Glomerular visceral epithelial cell (primary cell): ENCODE measurements at regions not wholly inside any gene's neighbourhood (a gene's known extent, or its start where the extent isn't known, plus 50 kb on each side); places are given as distances from the start of the nearest gene placed in this dataset.

Source experiments
- DNase-seq: peaks from one replicate; pipeline ENCODE4 v3.0.0-alpha.2; 2016; ENCODE audit errors: extremely low spot score

DNA sequence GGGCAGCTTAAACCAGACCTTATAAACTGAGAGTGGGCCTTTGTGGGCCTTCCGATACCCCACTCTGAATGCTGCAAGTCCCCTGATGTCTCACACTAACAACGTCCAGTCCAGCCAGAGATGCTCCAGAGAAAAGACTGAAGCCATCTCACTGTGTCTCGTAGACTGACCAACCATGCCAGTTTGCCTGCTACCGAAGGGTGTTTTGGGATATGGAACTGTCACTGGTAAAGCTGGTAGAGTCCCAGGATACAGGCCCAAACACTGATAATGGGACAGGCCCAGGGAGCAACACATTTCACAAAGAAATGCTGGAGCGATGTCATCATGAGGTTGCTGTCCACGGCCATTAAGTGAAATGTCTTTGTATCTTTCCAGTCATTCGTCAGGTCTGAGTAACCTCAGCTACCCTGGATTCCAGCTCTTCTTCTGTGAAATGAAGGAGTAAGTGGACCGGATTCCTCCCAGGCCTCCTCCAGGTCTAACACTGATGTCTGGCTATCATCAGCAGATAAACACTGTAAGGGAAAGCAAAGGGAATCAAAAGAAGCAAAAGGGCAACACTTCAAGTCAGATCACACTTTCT lies 81.6 kb downstream of the SLC5A7 start:
- no peak for DNase-seq

DNA sequence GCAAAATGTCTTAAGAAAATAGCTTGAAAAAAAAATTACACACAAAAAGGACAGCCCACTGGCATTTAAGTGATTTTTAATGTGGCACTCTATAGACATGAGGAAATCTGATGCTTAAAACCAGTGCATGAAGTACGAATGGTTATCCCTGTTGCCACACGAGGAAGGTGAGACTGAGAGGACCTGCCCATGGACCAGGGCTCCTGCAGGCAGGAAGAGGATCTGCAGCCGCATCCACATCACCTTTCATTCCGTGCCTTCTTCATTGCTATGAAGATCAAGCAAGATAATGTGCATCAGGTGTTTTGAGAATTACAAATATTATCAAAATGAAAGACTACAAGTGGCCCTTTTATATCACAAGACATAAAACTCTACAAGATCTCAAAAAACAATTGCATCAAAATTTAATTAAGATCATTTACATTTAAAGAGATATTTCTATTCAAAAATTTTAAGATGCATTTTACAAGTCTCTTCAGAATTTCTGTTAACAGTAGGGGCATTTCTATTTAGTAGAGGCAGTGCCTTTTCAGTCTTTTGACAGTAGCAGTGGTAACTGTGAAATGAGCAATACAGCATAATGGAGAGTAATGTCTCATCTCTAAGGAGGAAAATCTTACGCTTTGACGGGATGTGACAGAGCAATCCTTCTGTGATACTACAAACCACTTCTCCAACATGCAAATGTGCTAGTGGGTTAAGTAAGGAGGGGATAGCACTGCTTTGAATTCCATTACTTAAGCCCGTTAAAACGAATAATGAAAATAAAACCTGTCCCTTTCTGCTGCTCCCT lies 83.4 kb downstream of the SLC5A7 start:
- no peak for DNase-seq

- no peak for DNase-seq
These were observed 87.2 kb downstream of the SLC5A7 start for GRCh38 chr2:108073415-108074072.

- no peak for DNase-seq
These were observed 87.8 kb downstream of the SLC5A7 start for GRCh38 chr2:108074150-108074549.

DNA sequence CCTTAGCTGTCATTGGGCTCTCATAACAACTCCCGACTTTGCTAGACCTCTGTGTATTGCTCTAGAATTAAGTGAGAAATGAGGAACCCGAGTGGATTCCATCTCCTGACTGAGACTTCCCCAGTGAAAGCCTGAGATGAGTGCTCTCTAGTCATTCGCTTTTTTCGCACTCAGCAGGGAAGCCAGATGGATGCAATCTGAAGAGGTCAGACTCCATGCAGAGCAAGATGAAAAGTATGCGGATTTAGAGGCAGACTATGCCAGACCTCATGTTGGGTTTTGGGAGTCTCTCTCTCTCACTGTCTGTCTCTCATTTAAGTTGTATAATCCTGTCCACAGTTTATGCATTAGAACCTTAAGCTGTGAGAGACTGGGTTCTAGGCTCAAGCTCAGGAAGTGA lies 88.6 kb downstream of the SLC5A7 start:
- no peak for DNase-seq

DNA sequence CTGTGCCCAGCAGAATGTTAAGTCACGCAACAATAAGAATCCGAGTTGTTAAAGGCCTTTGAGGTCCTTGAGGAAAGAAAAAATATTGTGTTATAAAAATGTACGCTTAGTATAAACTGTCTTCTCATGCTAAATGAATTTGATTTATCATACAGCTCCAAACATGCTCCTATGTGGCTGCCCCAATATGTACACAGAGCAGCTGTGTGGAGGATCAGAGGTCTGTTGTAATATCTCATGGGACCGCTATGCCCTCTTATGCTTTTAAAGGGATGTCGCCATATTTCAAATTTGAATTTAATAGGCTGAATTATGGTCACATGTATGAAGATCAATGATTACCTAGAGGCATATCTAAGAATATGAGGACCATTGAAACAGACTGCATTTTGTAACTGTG lies 90.2 kb downstream of the SLC5A7 start:
- DNase-seq: no peak

- no peak for DNase-seq
These were observed 93.4 kb downstream of the SLC5A7 start for GRCh38 chr2:108079736-108080135.

- no peak for DNase-seq
These were observed 93.9 kb downstream of the SLC5A7 start for GRCh38 chr2:108080177-108080576.

DNA sequence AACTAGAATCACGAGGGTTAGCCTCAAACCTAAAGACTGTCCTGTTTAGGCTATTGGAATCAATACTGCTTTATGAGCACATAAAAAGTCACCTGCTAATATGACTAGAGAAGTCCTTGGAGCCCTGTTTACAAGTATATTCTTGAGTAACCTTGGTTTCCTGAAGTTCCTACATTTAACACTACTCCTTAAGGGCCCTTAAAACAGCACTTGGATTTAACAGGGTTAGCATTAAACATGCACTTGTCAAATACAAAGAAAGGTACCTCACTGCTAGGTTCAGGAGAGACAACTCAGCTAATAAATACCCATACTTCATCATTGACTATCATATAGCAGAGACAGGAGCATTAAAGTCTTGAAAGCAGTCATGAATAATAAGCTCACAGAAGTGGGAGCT lies 96.7 kb downstream of the SLC5A7 start:
- no peak for DNase-seq

- no peak for DNase-seq
These were observed 98.0 kb downstream of the SLC5A7 start for GRCh38 chr2:108084311-108084710.

DNA sequence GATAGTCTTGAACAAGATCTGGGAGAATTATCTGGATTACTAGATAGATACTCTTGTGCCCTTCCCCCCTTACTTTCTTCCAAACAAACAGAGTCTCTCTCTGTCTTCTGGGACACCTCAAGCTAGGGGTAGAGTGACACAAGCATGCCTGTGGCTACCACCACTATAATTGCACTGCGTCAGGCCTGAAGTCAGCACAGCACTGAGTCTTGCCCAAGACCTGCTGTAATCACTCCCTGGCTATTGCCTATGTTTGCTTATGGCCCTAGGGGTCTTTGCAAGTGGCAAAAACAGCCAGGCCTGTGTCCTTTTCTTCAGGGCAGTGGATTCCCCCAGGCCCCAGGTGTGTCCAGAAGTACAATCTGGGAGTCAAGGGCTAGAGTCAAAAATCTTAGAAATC lies 106.6 kb downstream of the SLC5A7 start:
- no peak for DNase-seq

DNA sequence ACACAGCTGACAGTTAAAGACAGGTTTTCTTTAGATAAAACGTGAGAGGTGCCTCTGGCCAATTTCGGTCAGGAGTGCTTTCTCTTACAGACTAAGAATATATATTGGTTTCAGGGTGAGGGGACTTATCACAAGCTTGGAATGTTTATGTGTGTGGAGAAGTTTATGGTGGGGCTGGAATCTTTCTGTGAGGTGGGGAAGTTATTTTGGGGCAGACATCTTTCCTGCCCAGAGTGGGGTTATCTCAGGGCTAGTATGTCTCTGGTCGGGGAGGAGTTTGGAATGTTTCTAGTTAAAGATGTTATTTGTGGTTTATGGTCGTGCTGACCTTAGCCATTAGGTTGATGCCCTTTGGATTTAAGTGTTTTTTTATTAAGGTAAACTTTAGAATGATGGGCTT lies 115.2 kb downstream of the SLC5A7 start:
- DNase-seq: no peak

DNA sequence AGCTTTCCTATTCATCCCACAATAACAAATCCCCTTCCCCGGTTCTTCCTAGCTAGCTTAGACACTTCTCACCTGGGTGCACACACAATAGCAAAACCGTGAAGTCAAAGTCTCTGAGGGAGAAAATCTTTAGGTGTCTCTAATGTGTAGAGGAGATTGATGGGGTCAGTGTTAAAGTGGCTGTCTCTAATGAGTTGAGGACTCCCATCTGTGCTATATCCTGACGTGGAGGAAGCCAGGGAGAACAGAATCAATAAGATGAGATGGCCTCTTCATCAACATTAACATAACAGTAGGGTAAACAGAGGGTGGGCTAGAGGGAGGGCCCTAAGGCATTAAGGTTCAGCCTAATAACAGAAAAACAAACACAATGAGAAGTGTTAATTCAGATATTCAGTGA lies 120.4 kb downstream of the SLC5A7 start:
- DNase-seq: no peak

GRCh38 chr2:108111936-108112335 lies 125.6 kb downstream of the SLC5A7 start:
- no peak for DNase-seq

DNA sequence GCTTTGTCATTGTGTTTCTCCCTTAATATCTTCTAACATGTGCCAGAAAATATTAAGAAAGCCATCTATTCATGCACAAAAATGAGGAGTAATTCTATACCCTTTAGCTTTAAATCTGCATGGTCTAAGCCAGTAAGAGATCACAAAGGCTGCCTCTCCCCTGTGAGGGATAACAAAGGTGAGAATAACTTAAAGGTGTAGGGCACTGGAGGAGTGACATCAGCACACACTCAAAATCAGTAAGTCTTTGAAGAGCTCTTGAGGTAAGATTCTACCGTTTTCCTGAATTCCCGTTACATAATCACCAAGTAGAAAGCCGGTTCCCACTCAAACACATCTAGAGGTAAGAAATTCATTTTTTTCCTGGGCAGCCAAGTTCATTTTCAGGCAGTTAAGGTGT lies 123.9 kb upstream of the SULT1C3 start:
- DNase-seq: no peak

- no peak for DNase-seq
These were observed 120.8 kb upstream of the SULT1C3 start for GRCh38 chr2:108118996-108119395.

GRCh38 chr2:108119492-108119891 lies 120.3 kb upstream of the SULT1C3 start:
- no peak for DNase-seq

DNA sequence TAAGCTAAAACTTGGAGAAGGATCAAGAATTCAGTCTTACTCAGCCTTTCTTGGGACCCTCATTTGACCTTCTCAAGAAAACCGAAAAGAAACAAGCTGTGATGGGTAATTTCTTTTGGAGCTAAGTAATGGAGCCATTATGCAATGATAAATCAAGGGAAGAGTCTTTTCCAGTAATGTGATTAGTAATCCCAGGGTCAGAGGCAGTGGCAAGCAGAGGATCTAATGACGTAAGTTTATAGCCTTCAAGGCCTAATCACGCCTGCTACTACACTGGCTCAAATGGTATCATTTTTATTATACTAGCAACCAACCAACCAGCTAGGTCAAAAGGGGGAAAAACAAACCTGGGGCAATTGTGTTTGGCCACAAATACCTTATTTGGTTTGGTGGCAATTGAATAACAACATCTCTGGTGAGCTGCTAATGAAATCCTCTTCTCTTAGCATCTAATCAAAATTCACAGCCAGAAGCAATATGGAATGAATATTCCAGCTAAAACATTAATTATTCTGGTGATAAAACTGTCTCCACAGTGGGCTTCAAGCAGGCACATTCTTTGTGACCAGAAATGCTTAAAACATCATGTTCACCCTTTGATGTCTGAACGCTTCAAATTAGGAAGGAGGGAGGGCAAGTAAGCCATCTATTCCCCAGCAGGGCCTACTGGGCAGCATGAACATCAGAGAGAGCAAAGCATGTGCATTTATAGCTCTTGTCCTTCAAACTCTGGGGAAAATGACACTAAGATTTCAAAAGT lies 114.9 kb upstream of the SULT1C3 start:
- DNase-seq: no peak

DNA sequence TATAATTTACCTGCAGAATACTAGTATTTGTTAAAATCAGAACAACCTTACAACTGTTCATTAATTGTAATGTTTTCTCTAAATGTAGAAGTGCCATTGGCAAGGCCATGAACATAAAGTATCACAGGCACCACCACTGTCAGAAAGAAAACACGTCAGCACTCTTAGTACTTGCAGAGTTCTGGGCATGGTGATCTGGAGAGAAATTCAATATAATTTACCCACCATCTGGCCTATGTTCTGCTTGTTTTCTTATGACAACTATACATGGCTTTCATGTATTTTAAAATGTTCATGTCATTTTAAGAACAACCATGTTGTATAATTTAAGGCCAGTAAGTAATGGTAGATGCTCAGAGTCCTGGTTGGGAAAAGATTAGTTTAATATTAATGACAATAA lies 114.2 kb upstream of the SULT1C3 start:
- DNase-seq: no peak

GRCh38 chr2:108128249-108128648 lies 111.5 kb upstream of the SULT1C3 start:
- DNase-seq: no peak

DNA sequence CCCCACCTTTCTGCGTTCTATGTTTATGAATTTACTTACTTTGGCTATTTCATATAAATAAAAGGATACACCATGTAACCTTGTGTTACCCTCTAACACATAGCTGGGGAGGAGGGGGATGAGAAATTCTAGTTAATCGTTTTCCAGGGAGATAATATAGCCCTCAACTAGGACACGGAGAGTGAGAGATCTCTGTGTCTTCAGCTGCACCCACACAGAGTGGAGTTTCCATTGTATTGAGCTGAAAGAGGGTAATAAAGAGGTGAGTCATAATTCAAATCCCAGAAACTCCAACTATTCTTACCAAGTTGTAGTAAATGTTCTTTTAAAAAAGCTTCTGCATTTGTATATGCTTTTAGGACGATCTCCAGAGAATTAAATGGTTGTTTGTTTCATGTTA lies 110.1 kb upstream of the SULT1C3 start:
- no peak for DNase-seq

- DNase-seq: no peak
These were observed 106.3 kb upstream of the SULT1C3 start for GRCh38 chr2:108133457-108133856.
